Omental fat pad (tissue), 3 donors: ENCODE measurements at regions not wholly inside any gene's neighbourhood (a gene's known extent, or its start where the extent isn't known, plus 50 kb on each side); places are given as distances from the start of the nearest gene placed in this dataset.

Source experiments
- ATAC-seq: fragments of 150-250 bp; one replicate; pipeline ENCODE4 v1.9.1; 2016; ENCODE audit warnings: mild to moderate bottlenecking, moderate library complexity; ENCODE audit not compliant: low FRiP score
- DNase-seq: peaks from one replicate; pipeline ENCODE4 v3.0.0-alpha.2; 2019; ENCODE audit warnings: low spot score
- TF ChIP-seq, protein P1 (sequence below), 3 donors: fragments of 450-650 bp; IDR thresholded peaks; one replicate each; pipeline ENCODE4 v1.5.1; 2016 to 2017; ENCODE audit warnings: antibody characterized with exemption in 3 of 3, mild to moderate bottlenecking in 3 of 3, moderate library complexity in 2 of 3

DNA sequence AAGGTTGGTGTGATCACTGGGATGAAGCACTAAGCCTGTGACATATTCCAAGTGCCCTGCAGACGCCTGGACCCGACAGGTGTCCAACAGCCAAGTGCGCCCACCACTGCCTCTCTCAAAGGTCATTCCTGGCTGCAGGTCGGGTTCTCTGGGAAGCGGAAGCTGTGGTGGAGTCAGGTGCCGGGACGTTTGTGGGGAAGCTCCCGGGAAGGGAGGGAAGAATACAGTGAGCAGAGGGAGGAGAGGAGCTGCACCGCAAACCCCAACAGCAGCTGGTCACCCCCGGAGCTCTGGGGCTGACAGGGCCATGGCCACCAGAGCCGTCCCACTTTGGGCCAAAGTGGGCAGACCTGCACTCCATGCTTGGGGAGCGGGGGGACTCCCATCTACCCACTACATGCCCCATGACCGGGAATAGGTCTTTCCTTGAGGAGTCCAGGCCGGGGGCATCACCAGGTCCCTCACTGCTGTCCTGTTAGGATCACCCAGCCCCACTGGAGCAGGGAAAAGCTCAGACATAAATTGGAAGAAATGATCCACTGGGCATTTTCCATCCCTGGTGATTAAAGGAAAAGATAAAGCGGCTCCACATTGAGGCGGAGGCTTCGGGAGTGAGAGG, 84.5 kb upstream of the PPP2R2D start:
- no peak for DNase-seq
- TF ChIP-seq, protein P1, sequence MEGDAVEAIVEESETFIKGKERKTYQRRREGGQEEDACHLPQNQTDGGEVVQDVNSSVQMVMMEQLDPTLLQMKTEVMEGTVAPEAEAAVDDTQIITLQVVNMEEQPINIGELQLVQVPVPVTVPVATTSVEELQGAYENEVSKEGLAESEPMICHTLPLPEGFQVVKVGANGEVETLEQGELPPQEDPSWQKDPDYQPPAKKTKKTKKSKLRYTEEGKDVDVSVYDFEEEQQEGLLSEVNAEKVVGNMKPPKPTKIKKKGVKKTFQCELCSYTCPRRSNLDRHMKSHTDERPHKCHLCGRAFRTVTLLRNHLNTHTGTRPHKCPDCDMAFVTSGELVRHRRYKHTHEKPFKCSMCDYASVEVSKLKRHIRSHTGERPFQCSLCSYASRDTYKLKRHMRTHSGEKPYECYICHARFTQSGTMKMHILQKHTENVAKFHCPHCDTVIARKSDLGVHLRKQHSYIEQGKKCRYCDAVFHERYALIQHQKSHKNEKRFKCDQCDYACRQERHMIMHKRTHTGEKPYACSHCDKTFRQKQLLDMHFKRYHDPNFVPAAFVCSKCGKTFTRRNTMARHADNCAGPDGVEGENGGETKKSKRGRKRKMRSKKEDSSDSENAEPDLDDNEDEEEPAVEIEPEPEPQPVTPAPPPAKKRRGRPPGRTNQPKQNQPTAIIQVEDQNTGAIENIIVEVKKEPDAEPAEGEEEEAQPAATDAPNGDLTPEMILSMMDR (IDR thresholded peaks at IDR 0.05), result no peak
- ATAC-seq, result no peak

DNA sequence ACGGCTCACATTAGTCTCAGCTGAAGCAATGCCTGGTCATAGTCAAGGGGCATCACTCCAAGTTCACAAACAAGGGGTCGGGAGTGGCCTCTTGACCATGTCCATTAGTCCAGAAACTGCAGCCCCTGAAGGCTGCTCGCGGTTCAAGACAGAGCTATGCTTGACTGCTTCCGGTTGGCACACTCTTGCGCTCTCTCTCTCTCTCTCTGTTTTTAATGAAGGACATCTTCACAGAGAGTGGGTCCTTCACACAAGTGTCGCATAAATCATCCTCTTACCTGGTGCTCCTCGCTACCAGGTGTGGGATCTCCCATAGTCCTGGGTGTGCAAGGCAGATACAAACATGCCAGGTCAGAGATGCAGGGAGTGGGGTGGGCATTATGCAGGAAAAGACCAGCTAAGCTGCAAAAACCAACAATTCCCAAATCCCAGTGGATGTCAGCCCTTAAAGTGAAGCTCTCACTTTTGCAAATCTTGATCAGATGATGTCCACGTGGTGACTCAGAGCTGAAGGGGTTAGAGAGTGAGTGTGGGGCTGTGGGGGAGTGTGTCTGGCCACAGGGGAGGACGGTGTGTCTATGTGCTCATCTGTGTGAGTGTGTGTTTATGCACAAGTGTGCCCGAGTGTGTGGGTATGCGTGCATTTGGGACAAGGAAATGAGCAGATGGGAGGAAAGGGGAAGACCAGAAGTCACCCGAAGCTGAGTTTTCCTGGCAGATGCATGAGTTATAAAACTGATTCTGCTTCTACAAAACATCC, 83.7 kb upstream of the PPP2R2D start:
- no peak for DNase-seq

DNA sequence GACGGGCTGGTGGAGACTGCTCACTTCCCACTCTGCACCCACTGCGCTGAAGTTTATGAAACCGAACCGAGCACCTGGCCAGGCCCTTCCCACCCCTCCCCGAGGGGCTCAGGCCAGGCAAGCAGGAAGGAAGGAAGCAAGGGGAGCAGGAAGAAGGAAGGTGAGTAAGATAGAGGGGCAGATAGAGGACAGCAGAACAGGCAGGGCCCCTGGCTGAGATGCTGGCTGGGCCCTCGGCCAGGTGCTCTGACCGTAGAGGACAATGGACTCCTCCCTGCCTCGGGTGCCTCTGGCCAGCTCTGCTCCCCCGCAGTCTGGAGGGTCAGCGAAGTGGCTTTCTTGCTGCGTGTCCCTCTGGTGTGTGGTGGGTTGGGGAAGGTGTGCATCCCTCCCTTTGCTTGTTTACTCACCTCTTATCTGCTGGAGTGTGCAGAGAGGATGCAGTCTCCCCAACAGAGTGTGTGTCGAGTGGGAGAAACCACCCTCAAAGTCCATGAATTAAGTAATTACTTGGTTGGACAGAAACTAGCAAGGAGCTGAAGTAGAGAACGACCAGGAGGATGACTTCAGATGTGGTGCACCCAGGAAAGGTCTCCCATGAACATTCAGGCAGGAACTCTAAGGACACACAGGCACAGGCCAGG, 82.8 kb upstream of the PPP2R2D start:
- ATAC-seq (no peak), DNase-seq (no peak)
- TF ChIP-seq, protein P1 (IDR thresholded peaks at IDR 0.05), result no peak

More for the DNA sequence above, 83.7 kb upstream of the PPP2R2D start:
- no peak for ATAC-seq
- TF ChIP-seq, protein P1 (IDR thresholded peaks at IDR 0.05), result no peak

DNA sequence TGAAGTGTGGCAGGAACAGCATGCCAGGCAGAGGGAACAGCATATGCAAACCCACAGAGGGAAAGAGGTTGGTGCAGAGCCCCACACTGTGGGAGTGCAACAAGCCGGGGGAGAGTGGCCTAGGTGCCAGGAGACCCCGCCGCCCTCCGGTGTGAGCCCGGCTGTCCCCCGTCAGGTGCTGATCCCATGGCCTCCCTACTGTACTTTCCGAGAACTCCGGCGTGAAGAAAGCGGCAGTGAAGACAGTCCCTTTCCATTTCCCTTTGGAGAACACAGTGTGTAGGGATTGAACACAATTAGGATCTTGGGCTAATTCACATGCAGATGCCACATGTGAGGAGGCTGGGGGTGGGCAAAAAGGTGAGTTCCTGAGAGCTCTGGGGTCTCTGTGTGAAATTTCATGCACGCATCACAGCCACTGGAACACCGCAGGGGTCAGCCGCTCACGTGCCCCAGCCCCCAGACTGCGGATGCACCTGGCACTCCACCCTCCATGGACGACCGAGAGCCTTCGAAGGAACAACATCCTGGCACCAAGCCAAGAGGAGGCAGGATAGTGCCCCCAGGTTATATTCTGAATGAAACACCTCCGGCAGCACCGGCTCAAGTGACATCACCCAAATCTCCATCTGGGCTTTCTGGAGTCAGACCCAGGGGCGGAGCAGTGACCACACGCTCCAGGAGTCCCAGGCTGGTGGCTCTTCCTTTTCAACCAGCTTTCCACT, 82.1 kb upstream of the PPP2R2D start:
- DNase-seq (no peak), ATAC-seq (no peak)
- TF ChIP-seq, protein P1 (IDR thresholded peaks at IDR 0.05), result no peak

DNA sequence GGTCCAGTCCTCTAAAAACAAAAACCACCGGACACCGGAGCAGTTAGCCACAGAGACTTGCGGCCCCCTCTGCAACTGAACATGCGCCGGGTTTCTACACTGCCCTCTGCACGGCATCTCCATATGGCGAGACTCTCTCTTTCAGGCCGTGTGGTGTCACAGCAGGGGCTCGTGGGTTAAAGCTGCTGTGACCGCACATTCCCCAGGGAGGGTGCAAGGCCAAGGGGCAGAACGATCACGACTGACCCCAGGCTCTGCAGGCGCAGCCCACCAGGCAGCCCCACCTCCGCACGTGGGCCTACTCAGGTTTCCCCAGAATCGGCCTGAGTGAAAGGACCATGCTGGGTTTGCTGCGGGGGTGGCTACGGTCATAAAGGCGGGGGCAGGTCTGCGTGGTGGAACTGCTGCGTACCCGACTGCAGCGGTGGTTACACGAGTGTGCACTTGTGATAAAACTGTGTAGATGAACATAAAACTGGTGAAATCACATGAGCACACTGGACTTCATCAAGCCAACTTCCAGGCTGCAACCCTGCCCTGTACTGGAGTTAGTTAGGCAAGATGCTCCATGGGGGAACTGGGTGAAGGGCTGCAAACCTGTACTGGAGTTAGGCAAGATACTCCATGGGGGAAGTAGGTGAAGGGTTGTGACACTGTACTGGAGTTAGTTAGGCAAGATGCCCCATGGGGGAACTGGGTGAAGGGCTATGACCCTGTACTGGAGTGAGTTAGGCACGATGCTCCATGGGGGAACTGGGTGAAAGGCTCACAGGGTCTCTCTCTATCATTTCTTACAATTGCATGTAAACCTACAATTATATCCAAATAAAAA, 81.4 kb upstream of the PPP2R2D start:
- TF ChIP-seq, protein P1 (IDR thresholded peaks at IDR 0.05), result no peak
- ATAC-seq, result no peak
- DNase-seq, result no peak

DNA sequence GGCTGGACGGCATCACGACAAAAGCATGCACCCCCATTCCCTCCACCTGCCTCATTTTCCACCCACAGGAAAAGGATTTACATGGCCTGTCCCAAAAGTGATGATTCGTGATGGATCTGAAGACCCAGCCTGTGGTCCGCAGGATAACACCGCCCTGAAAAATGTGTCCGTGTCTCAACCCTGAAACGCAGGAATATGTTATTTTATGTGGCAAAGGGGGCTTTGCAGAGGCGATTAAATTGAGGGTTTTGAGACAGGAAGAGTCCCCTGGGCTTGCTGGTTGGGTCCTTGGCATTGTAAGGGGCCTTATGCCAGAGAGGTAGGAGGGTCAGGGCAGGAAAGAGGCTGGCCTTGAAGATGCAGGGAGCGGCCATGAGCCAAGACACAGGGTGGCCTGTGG, 80.2 kb upstream of the PPP2R2D start:
- TF ChIP-seq, protein P1 (IDR thresholded peaks at IDR 0.05), result no peak

More for the DNA sequence above, 80.2 kb upstream of the PPP2R2D start:
- ATAC-seq, result no peak
- no peak for DNase-seq
